HG03460 (cell line): ENCODE measurements at regions not wholly inside any gene's neighbourhood (a gene's known extent, or its start where the extent isn't known, plus 50 kb on each side); places are given as distances from the start of the nearest gene placed in this dataset.

Experiments
- ATAC-seq: cut with Tn5 transposase; IDR thresholded peaks from one replicate; pipeline ENCODE4 v1.9.1; 2021; ENCODE audit not compliant: unreplicated experiment

GRCh38 chr4:178244785-178245184 is 802.5 kb upstream of the AGA start:
- ATAC-seq, result no peak

- no peak for ATAC-seq
Observed at GRCh38 chr4:178255172-178255571, 812.9 kb upstream of the AGA start.

DNA sequence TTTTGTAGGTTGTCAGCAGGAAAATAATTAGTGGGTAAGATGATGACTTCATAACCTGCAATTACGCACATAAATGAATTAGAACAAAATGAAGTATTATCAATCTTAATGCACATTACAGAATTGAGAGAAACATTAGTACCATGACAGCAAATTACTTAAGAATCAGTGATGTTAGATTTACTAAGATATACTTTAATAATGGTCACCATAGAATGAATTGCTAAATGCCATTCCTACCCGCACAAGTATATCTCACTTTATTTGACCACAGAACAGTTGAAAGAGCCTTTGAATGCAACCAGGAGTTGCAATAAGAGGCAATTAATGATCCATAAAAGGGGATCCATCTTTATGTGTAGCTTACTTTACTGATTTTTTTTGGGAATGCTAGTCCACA is 816.4 kb upstream of the AGA start:
- ATAC-seq, result no peak

DNA sequence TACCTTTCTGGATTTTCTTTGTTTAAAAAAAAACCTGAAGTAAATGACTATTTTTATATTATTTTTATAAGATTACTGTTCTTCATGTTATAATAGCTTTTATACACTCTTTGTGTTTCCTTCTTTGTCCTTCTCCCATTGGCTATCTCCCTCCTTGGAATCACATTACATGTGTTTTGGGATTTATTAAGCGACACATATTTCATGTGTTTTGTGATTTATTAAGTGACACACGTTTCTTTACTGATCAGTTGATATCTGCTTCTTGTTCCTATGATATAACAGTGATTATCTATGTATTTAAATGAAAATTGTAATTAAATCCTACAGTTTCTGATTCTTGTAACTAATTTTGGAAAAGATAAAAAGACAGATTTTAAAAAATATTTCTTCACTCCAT is 817.3 kb upstream of the AGA start:
- no peak for ATAC-seq

GRCh38 chr4:178264001-178264400 is 821.8 kb upstream of the AGA start:
- ATAC-seq, result no peak

GRCh38 chr4:178271386-178271785 is 829.1 kb upstream of the AGA start:
- no peak for ATAC-seq

- no peak for ATAC-seq
Observed at GRCh38 chr4:178273168-178273567, 830.9 kb upstream of the AGA start.

GRCh38 chr4:178275671-178276360 is 833.6 kb upstream of the AGA start:
- no peak for ATAC-seq

DNA sequence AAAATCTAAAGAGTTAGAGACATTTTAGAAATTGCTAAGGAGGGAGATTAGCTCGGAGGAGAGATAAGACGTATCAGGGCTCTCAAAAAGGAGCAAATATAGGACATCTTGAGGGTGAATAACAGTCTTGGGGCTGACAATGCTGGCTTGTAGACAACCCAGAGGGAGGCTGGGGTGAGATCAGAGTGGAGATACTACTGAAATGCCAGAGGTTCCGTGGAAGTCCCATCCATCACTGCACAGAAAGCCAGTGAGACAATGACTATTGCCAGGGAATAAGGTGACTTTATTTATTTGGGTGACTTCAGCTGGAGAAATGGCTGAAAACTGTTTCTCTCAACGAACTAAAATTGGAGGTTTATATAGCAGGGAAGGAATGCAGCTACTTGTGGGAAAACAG is 838.1 kb upstream of the AGA start:
- ATAC-seq, result no peak

DNA sequence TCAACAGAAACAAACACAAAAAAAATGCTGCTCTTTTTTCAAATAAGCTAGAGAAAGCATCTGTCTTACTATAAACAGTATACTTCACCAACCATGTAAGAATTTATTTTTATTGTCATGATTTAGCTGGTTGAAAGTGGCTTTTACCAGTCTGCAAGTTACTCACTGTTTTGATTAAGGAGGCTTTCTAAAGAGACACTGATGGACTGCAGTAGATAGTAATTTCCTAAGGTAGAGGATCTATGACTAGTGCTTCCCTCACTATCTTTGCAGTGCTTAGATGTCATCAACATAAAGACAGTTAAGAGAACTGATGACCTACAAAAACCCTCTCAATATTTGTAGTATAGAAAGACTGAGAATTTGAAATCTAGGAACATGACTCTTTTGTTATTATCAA is 846.2 kb upstream of the AGA start:
- no peak for ATAC-seq

- no peak for ATAC-seq
Observed at GRCh38 chr4:178293601-178294000, 851.4 kb upstream of the AGA start.

- ATAC-seq, result no peak
Observed at GRCh38 chr4:178296669-178297068, 854.4 kb upstream of the AGA start.

DNA sequence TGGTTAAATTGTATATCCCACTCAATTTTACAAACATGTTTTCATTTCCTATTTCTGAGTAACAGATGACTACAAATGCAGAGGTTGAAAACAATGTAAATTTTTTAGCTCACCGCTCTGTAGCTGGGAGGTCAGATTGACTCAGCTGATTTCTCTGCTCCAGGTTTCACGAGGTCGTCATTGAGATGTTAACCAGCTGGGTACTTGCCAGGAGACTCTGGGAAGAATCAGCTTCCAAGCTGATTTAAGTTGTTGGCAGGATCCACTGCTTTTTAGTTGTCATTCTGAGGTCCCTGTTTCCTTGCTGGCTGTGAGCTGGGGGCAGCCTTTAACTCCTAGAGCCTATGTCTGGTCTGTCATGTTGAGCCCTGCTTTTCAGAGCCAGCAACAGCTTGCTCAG is 864.3 kb upstream of the AGA start:
- ATAC-seq, result no peak

DNA sequence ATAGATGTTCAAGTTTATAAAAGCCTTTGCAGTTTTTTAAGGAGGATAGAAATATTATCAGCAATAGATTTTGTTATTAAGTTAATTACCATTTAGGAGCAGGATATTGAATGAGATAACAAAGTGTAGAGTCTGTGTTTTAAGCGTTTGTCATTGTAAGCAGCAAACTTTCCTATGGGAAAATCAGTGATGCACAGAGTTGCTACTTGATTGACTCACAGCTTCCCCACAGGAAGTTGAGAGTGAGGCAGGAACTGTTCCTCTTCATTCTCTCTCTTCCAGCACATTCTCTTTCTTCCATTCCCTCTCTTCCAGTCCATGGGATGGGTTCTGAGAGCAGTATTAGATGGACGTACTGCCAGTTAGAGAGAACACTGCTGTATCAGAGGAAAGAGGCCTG is 867.7 kb upstream of the AGA start:
- no peak for ATAC-seq

GRCh38 chr4:178311997-178312396 is 869.8 kb upstream of the AGA start:
- no peak for ATAC-seq

GRCh38 chr4:178314287-178314686 is 872.0 kb upstream of the AGA start:
- no peak for ATAC-seq

GRCh38 chr4:178316211-178316610 is 874.0 kb upstream of the AGA start:
- ATAC-seq, result no peak

GRCh38 chr4:178320003-178320402 is 877.8 kb upstream of the AGA start:
- no peak for ATAC-seq

DNA sequence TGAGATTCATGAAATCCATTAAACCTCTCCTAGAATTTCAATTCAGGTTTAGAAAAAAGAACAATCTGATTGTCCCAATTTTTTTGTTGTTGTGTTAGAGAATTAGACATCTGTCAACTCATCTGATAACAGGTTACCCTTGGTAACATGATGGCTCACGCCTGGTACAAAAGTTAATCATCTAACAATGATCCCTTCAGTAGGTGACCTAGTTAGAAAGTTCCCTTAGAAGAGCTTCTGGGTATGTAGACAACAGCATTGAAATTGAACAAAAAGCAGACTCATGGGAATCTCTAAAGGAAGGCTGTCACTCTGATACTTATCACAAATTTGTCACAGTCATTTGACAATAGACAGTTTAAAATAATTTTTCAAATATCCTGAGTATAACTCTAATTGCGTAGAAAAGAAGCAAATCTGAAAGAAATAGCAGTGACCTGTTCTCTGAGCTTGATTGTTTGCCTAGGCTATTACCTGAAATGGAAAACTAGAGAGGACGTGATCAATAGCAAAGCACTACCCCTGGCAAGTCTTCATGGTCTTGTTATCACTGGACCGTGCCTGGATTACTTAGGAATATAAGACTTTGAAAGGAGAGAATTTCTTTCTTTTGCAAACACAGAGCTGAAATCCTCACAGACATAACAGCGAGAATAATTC is 880.4 kb upstream of the AGA start:
- no peak for ATAC-seq

DNA sequence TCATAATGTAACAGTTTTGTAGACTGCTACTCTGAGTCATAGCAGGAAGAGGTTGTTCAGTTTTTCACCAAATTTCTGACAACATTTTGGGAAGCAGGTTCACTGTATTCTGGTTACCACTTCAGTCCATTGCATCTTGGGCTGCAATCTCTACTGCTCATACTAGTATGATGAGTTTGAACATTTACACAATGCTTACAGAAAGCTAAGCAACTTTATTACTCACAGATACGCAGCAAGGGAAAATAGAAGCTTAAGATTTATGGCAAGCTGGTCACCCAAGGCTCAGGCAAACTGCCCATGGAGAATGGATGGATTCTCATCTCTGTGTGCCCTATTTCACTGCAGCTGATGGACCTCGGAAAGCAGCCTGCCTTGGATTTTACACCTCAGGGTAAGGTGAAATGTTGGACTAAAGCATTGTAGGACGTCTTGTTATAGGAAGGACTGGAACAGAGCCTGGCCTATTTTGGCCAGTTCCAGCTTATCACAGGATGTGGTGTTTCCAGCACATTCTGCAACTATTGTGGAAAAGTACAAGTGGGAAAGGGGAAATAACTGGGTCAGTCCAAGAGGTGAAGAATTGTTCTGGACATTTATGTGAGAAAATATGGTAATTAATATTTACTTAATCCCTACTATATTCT is 887.1 kb upstream of the AGA start:
- no peak for ATAC-seq

DNA sequence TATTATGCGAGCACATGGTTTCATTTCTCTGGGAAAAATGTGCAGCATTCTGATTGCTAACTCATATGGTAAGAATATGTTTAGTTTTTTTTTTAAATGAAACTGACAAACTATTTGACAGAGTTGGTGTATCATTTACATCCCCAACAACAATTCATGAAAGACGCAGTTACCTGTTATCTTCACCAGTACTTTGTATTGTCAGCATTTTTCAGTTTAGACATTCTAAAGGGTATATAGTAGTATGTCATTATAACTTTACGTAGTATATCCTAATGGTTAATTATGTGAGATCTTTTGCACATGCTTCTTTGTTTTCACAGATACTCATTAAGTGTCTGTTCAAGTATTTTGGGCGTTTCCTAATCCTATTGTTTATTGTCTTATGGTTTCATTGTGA is 891.1 kb upstream of the AGA start:
- no peak for ATAC-seq

GRCh38 chr4:178339769-178340168 is 897.5 kb upstream of the AGA start:
- ATAC-seq, result no peak
